Ishikawa (cell line): ENCODE measurements at regions not wholly inside any gene's neighbourhood (a gene's known extent, or its start where the extent isn't known, plus 50 kb on each side); places are given as distances from the start of the nearest gene placed in this dataset.

Experiments
- CEBPB ChIP-seq: IDR thresholded peaks from 2 replicates; pipeline ENCODE4 v1.6.1; 2012
- CREB1 ChIP-seq: IDR thresholded peaks from 2 replicates; pipeline ENCODE4 v1.6.1; 2012; ENCODE audit warnings: low read depth
- EGR1 ChIP-seq: IDR thresholded peaks from 2 replicates; pipeline ENCODE4 v1.6.1; 2012
- EP300 ChIP-seq: IDR thresholded peaks from 2 replicates; pipeline ENCODE4 v1.6.1; 2012; ENCODE audit warnings: borderline replicate concordance
- FOXM1 ChIP-seq: IDR thresholded peaks from 2 replicates; pipeline ENCODE4 v1.6.1; 2012; ENCODE audit warnings: low read depth, borderline replicate concordance
- MAX ChIP-seq: IDR thresholded peaks from 2 replicates; pipeline ENCODE4 v1.6.1; 2012
- NFIC ChIP-seq: IDR thresholded peaks from 2 replicates; pipeline ENCODE4 v1.6.1; 2012
- RAD21 ChIP-seq: IDR thresholded peaks from 2 replicates; pipeline ENCODE4 v1.6.1; 2012; ENCODE audit warnings: low read depth
- TAF1 ChIP-seq: IDR thresholded peaks from 2 replicates; pipeline ENCODE4 v1.6.1; 2012; ENCODE audit warnings: low read depth, mild to moderate bottlenecking
- TCF12 ChIP-seq: IDR thresholded peaks from 2 replicates; pipeline ENCODE4 v1.6.1; 2012; ENCODE audit warnings: low read depth
- TEAD4 ChIP-seq: IDR thresholded peaks from 2 replicates; pipeline ENCODE4 v1.6.1; 2012
- USF1 ChIP-seq: IDR thresholded peaks from 2 replicates; pipeline ENCODE4 v1.6.1; 2012
- YY1 ChIP-seq: IDR thresholded peaks from 2 replicates; pipeline ENCODE4 v1.6.1; 2012; ENCODE audit warnings: low read depth
- ZBTB7A ChIP-seq: IDR thresholded peaks from 2 replicates; pipeline ENCODE4 v1.6.1; 2012; ENCODE audit warnings: low read depth
- TF ChIP-seq, protein P1 (sequence below): IDR thresholded peaks from 2 replicates; pipeline ENCODE4 v1.6.1; 2012; ENCODE audit warnings: low read depth, mild to moderate bottlenecking

DNA sequence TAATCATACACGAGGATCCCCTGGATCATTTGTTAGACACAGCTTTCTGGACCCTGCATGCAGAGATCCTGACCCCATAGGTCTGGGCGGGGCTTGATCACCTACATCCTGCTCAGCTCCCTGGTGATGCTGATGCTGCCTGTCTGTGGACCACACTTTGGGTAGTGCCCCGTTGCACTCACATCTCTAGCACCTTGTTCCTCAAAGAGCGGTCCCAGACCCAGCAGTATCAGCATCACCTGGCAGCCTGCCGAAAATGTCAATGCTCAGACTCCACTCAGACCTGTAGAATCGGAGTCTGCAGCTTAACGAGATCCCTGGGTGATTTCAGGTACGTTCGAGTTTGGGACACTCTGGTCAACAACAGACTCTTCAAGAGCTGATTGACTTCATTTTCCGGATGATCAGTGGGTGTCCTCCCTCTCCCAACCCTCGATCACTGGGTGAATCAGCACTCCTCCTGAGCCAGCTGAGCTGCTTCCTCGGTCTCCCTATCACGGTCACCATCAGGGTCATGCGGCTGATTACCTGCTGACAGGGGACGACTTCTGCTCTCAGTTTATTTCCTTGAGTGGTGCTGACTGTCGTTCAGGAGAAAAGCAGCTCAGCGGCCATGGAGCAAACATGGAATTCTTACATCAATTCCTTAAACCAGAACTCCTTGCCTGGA, 150.6 kb upstream of the RAB12 start:
- TF ChIP-seq TCF12 (no peak), NFIC (no peak), TAF1 (no peak), YY1 (no peak), EGR1 (no peak), MAX (no peak), CREB1 (no peak), ZBTB7A (no peak), CEBPB (no peak), TEAD4 (no peak), RAD21 (no peak), USF1 (no peak), EP300 (no peak), FOXM1 (no peak)
- TF ChIP-seq, protein P1, sequence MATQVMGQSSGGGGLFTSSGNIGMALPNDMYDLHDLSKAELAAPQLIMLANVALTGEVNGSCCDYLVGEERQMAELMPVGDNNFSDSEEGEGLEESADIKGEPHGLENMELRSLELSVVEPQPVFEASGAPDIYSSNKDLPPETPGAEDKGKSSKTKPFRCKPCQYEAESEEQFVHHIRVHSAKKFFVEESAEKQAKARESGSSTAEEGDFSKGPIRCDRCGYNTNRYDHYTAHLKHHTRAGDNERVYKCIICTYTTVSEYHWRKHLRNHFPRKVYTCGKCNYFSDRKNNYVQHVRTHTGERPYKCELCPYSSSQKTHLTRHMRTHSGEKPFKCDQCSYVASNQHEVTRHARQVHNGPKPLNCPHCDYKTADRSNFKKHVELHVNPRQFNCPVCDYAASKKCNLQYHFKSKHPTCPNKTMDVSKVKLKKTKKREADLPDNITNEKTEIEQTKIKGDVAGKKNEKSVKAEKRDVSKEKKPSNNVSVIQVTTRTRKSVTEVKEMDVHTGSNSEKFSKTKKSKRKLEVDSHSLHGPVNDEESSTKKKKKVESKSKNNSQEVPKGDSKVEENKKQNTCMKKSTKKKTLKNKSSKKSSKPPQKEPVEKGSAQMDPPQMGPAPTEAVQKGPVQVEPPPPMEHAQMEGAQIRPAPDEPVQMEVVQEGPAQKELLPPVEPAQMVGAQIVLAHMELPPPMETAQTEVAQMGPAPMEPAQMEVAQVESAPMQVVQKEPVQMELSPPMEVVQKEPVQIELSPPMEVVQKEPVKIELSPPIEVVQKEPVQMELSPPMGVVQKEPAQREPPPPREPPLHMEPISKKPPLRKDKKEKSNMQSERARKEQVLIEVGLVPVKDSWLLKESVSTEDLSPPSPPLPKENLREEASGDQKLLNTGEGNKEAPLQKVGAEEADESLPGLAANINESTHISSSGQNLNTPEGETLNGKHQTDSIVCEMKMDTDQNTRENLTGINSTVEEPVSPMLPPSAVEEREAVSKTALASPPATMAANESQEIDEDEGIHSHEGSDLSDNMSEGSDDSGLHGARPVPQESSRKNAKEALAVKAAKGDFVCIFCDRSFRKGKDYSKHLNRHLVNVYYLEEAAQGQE: no peak

- TF ChIP-seq TAF1 (no peak), FOXM1 (no peak), RAD21 (no peak), EP300 (no peak), CREB1 (no peak), YY1 (no peak), TCF12 (no peak), MAX (no peak), ZBTB7A (no peak), TEAD4 (no peak), USF1 (no peak), CEBPB (no peak), NFIC (no peak), EGR1 (no peak)
- TF ChIP-seq, protein P1: no peak
Measured at GRCh38 chr18:8460748-8461147, 148.5 kb upstream of the RAB12 start.

GRCh38 chr18:8461544-8461943, 147.7 kb upstream of the RAB12 start:
- no peak for TF ChIP-seq RAD21
- TF ChIP-seq YY1: no peak
- no peak for TF ChIP-seq NFIC
- TF ChIP-seq TEAD4: no peak
- TF ChIP-seq EP300: no peak
- TF ChIP-seq USF1: no peak
- TF ChIP-seq ZBTB7A: no peak
- TF ChIP-seq EGR1: no peak
- no peak for TF ChIP-seq TCF12
- no peak for TF ChIP-seq CEBPB
- no peak for TF ChIP-seq MAX
- no peak for TF ChIP-seq TAF1
- TF ChIP-seq, protein P1: no peak
- TF ChIP-seq FOXM1: no peak
- no peak for TF ChIP-seq CREB1
